NCI-H187 (cell line): ENCODE measurements at regions not wholly inside any gene's neighbourhood (a gene's known extent, or its start where the extent isn't known, plus 50 kb on each side); places are given as distances from the start of the nearest gene placed in this dataset.

Experiments used
- DNase-seq, 2 experiments: peaks; one replicate each; lab custom pipeline; 2025; lab: John Stamatoyannopoulos, UW

DNA sequence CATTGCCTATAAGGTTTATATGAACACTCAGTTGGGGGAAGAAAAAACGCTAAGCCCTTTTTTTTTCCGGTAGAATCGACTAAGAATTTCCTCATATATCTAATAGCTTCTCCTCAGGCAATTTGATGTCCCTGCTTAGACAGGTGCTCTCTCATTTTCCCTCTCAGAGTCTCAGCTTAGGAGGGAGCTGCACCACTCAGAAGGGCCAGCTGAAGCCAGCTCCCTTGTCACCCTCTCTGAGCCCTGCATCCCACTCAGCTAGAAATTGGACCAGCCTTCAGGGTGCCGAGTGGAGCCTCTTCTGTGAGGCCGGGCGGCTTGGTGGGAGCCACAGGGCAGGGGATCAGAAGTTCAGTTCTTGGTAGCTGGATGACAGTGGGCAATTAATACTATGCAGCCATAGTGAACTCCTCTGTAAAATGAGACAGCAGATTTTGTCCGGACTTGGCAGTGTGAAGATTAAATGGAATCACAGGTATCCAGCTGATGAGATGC lies 368.5 kb downstream of the MAFB start:
- no peak for DNase-seq

DNA sequence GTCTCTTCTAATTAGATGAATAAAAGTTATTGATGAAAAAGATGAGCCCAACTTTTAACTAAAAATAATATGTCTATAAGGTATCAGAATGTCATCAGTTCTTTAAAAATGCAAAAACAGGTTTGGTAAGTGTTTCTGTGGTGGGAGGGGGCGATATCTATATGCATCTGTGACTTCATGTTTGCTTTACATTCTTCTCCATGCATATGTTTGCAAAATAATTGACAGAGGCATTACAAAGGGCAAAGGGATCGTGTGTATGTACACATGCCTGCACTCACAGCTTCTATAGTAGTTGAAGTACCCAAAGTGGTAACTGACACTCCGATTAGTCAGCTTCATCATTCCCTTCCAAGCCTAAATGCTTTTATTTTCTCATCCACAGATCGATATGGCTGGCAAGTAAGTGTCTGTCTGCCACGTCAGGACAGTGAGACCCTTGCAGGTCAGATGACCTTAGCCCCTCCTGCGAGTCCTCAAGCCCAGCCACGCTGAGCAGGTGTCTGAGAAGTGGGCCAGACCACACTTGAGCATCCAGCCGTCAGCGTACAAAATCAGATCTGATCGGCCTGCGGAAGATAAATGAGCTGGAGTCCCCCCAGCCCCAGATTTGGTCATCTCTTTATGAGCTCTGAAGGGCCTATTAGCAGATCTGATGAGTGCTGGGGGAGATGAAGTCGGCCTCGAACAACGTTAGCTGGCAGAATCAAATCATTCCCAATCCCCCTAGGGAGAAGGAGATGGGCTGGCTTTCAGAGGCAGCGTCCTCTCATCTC lies 369.1 kb downstream of the MAFB start:
- peak; percentile 52 to 81 for DNase-seq

DNA sequence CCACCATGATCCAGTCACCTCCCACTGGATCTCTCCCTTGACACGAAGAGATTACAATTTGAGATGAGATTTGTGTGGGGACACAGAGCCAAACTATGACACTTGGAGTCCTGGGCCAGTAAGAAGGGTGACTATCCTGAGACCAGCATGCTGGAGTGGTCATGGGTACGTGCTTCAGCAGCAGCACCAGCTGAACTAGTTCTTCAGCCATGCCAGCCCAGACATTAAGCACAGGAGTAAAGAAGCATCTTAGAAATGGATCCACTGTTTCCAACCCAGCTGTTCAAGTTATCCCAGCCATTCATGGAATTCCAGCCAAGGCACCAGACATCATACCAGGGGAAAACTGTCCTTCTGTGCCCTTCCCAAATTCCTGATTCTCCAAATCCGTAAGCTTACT lies 370.0 kb downstream of the MAFB start:
- no peak for DNase-seq

DNA sequence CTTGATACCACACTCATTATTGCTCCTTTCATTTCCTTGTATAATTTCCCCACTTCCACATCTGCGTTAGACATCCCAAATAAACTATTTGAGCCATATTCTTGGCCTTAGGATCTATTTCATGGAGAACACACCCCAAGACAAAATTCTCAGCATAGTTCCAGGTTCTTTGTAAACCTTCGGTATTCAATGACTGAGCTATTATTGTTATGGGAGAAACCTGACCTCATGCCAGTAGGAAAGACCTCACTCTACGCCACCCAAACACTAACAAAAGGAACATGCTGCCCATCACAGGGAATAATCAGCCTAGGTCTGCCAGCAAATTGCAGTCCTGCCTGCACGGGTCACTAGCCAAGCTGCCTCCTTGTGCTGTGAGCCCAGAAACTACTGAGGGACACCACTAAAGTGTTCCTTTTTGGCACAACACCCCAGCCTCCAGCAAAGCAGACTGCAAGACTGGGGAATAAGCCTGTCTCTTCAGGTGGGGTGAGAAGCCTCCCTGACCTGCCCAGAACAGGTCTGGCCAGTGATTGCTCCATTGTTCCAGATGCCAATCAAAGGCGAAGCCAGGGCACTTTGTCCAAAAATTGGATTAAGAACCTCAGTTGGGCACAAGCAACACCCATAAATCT lies 371.8 kb downstream of the MAFB start:
- DNase-seq = no peak

DNA sequence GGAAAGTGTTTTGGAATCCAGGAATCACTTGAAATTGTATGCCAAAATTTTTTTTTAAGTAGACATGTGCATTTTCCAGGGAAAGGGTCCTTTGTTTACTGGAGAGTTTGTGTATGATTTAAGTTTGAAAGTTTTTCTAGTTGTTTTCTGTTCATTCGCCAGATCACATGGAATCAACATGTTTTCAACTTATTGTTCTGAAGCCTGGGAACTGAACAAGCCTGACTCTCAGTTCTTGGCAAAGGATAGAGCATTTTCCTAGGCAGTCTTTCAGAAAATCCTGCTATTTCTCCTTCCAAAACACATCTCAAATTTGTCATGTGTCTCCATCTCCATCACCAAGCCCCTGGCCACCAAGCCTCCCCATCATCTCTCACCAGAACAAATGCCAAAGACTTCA lies 374.8 kb downstream of the MAFB start:
- no peak for DNase-seq

GRCh38 chr20:40313730-40314129 lies 375.3 kb downstream of the MAFB start:
- DNase-seq = no peak

- no peak for DNase-seq
Measured at GRCh38 chr20:40309731-40310130, 379.3 kb downstream of the MAFB start.

DNA sequence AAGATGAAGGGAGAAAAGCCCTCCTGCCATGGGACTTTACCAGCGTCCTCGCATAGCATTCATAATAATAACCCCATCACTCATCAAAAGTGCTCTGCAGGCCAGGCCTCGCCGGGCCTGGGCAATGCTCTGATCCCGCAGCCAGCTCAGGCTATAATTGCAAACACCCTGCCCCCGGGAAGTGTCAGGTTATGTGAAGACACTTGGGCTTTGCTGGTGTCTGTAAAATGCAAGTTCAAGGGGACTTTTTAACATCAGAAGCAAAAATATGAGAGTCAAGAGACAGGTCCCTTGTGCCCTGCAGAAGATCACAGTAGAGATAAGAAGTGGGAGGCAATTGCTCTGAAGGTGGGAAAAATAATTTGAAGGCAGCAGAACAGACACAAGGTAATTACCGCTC lies 381.0 kb downstream of the MAFB start:
- DNase-seq = no peak

DNA sequence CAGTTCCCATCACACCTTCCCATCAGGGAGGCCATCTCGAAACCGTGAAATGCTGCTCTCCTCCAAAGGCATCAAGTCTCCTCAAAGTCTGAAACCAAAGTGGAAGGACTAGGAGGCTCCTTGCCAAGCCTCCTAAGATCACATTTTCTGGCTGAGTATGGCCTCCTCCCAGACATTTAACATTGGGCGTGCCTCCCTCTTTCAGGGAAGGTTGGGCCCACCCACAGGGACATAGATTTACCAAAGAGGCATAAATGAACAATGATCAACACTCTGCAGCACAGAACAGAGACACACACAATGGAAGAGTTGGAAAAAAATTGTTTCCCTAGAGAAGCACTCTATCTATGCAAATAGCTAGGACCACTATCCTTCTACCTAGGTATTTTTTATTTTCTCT lies 381.8 kb downstream of the MAFB start:
- no peak for DNase-seq

GRCh38 chr20:40305303-40305702 lies 383.7 kb downstream of the MAFB start:
- DNase-seq = no peak

GRCh38 chr20:40304119-40304613 lies 384.9 kb downstream of the MAFB start:
- no peak for DNase-seq

DNA sequence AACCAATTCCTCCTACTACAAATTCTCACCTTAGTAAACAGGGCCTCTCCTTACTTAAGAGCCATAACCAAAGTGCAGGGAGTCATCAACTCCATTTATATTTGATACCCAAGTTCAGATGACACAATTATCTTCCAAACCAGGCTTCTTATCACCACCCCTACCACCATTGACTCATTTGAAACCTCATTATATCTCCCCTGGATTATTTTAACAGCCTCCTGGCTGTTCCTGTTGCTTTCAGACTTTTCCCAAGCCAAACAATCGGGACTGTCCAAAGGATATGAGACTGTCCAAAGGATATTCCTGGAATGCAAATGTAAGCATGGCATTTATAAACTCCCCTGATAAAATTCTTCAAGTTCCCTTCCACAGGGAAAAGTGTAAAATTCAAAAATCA lies 394.3 kb downstream of the MAFB start:
- no peak for DNase-seq

DNA sequence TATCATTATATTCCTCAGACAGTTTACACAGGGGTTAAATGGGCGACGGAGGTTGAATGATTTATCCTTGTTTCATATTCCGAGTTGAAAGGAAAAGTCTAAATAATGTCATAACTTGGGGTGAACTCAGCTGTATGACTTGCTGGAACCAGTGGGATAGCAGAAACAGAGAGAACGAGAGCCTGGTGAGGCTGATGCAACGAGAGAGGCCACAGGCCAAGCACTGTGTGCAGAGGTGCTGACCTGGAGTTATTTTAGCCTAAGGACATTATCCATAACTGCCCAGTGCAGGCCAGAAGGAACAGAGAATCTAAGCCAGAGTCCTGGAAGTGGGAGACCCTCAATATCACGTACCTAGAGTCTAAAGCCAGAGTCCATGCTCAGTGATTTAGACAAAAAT lies 394.9 kb downstream of the MAFB start:
- DNase-seq = no peak

GRCh38 chr20:40293740-40294139 lies 395.3 kb downstream of the MAFB start:
- DNase-seq = no peak

GRCh38 chr20:40291493-40292135 lies 397.4 kb downstream of the MAFB start:
- DNase-seq = no peak

GRCh38 chr20:40287683-40288082 lies 401.4 kb downstream of the MAFB start:
- DNase-seq = no peak

- DNase-seq = no peak
Measured at GRCh38 chr20:40286975-40287531, 402.0 kb downstream of the MAFB start.

GRCh38 chr20:40284611-40285010 lies 404.4 kb downstream of the MAFB start:
- DNase-seq = no peak

DNA sequence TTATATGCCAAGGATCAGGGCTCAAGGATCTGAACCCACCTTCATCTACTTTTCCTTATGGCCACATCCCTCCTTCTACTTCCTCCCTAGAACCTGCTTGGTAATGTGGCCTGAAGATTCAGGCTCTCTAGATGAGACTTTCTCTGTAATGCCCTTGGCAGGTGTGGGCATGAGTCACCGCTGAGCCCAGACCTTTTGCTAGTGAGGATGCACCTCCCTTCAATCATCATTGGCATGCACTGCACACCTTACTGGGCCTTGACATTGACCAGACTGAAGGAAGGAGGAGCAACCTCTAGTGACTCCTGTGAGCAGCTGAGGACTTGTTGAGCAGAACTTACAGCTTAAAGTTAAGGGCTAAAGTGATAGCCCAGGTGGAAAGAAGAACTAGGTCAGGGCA lies 405.3 kb downstream of the MAFB start:
- no peak for DNase-seq

DNA sequence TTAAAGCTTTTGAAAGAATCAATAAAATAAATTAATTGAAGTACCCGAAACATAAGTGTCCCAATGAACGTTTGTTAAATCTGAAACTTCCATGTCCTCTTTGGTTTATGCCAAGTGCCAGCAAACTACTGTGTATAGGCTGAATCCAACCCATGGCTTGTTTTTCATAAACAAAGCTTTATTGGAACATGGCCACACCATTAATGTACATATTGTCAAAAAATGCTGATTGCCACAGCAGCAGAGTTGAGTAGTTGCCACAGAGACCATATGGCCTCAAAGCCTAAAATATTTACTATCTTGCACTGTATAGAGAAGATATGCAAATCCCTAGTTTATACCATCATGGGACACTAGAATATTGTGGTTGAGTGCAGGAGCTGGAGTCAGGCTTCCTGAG lies 406.1 kb downstream of the MAFB start:
- DNase-seq = no peak

GRCh38 chr20:40282541-40282940 lies 406.5 kb downstream of the MAFB start:
- DNase-seq = no peak

DNA sequence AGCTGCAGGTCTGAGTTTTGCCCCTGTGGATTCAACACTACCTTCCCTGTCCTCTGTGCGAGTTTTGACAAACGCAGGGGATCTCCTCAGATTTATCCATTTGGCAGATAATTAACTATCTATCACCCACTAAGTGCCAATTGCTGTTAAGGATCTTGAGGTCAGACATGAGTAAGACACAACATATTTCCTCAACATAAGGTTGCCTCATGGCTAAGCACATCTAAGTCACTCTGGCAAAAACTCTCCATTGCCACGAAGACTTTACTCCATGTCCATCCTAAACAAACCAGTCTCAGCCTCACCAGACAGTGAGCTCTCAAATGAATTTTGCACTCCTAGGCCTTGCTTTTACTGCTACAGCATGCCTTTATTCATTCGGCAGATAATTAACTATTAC lies 408.4 kb downstream of the MAFB start:
- no peak for DNase-seq

- DNase-seq = no peak
Measured at GRCh38 chr20:40279390-40279789, 409.6 kb downstream of the MAFB start.
